ENCODE measurements at regions not wholly inside any gene's neighbourhood (a gene's known extent, or its start where the extent isn't known, plus 50 kb on each side); places are given as distances from the start of the nearest gene placed in this dataset.

GRCh38 chr11:95641495-95641894 is 148.1 kb downstream of the FAM76B start:
- H3K9me3 ChIP-seq (replicated peaks; ENCODE audit: control insufficient read depth, insufficient read depth, low read length): no peaks in the 10 kb centered on the region
- H3K9me1 ChIP-seq (replicated peaks; ENCODE audit: control insufficient read depth, extremely low read depth, insufficient read depth, low read length): no peaks in the 10 kb centered on the region
- FAIRE-seq (no peak), DNase-seq (ENCODE audit: low read depth, low spot score) (no peak)
- H3K4me3 ChIP-seq (replicated peaks in 1 of 3; ENCODE audit: insufficient read depth in 1 of 3, low read depth in 1 of 3, low read length in 3 of 3): no peak overlapping the region
- CTCF ChIA-PET: interaction anchor here (1.3 kb wide), 1 partner anchor 33 kb away, joined by 4 read pairs; no protein-coding TSS in a partner anchor
- no TSS peak for BruUV-seq (replicated peaks)
- dilution Hi-C loops (cut with MboI; ENCODE audit: extremely low pct_ligation_motif_present, low sequenced_read_pairs): no loop called here
- no peaks in the 10 kb centered on the region for H3K27me3 ChIP-seq (ENCODE audit: control insufficient read depth in 2 of 2, insufficient read depth in 2 of 2, low read length in 2 of 2)
- intact Hi-C loops (cut with micrococcal nuclease): no loop called here
- no peaks in the 10 kb centered on the region for H3K4me1 ChIP-seq (ENCODE audit: control insufficient read depth, extremely low read depth, insufficient read depth, low read length)
- no peak overlapping the region for H3K4me2 ChIP-seq (ENCODE audit: insufficient read depth, low read length)
- no peak overlapping the region for H2AFZ ChIP-seq (ENCODE audit: low read depth, low read length)
- H3K36me3 ChIP-seq (ENCODE audit: control insufficient read depth in 2 of 2, extremely low read depth in 1 of 2, insufficient read depth in 2 of 2, low read length in 2 of 2): no peaks in the 10 kb centered on the region
- no peaks in the 10 kb centered on the region for H4K20me1 ChIP-seq (replicated peaks; ENCODE audit: control insufficient read depth, extremely low read depth, insufficient read depth, low read length)
- no peak overlapping the region for H3K27ac ChIP-seq (ENCODE audit: insufficient read depth, low read depth, low read length)
- H3K79me2 ChIP-seq (ENCODE audit: control insufficient read depth, insufficient read depth, low read length): no peaks in the 10 kb centered on the region
- no peak for TF ChIP-seq GATA2 (IDR thresholded peaks at IDR 0.05; ENCODE audit: insufficient read depth, insufficient read length, low read depth, low read length)
- TF ChIP-seq MYC (IDR thresholded peaks at IDR 0.05; ENCODE audit: low read depth, low read length): no peak
- TF ChIP-seq MAX (IDR thresholded peaks at IDR 0.05; ENCODE audit: insufficient read depth, insufficient read length): no peak
- TF ChIP-seq POLR2A (IDR thresholded peaks at IDR 0.05; ENCODE audit: low read depth, low read length): no peak
- TF ChIP-seq EZH2 (IDR thresholded peaks at IDR 0.05; ENCODE audit: borderline replicate concordance, low read depth, low read length, severe bottlenecking): no peak
- no peak for TF ChIP-seq FOS (IDR thresholded peaks at IDR 0.05; ENCODE audit: borderline replicate concordance, insufficient read depth, low read length)
- no peak for TF ChIP-seq JUN (IDR thresholded peaks at IDR 0.05; ENCODE audit: borderline replicate concordance, insufficient read depth, insufficient read length, low read depth)
- TF ChIP-seq CTCF (IDR thresholded peaks at IDR 0.05; ENCODE audit: extremely low read depth in 1 of 2, insufficient read depth in 1 of 2, low read depth in 1 of 2, low read length in 2 of 2): no peak
- no peak for TF ChIP-seq POLR2AphosphoS5 (IDR thresholded peaks at IDR 0.05; ENCODE audit: insufficient read depth, low read depth, low read length)
- no peak overlapping the region for H3K9ac ChIP-seq (replicated peaks; ENCODE audit: extremely low read depth, insufficient read depth, low read length)
- POLR2A ChIA-PET: no interaction called here

Data from endothelial cell of umbilical vein (primary cell).